D721Med (cell line): ENCODE measurements at regions not wholly inside any gene's neighbourhood (a gene's known extent, or its start where the extent isn't known, plus 50 kb on each side); places are given as distances from the start of the nearest gene placed in this dataset.

Source experiments
- DNase-seq: peaks from one replicate; pipeline ENCODE4 v3.0.0; 2011; ENCODE audit warnings: low spot score; ENCODE audit not compliant: insufficient read length
- FAIRE-seq: peaks from 2 replicates; lab custom pipeline; 2011; peaks lifted over from hg19 to GRCh38; lab: Jason Lieb, UNC
- TF ChIP-seq, protein P1 (sequence below): IDR thresholded peaks from 2 replicates; pipeline ENCODE4 v1.5.1; 2012; ENCODE audit warnings: mild to moderate bottlenecking, control low read depth; ENCODE audit not compliant: insufficient read depth; ENCODE audit errors: missing control alignments

DNA sequence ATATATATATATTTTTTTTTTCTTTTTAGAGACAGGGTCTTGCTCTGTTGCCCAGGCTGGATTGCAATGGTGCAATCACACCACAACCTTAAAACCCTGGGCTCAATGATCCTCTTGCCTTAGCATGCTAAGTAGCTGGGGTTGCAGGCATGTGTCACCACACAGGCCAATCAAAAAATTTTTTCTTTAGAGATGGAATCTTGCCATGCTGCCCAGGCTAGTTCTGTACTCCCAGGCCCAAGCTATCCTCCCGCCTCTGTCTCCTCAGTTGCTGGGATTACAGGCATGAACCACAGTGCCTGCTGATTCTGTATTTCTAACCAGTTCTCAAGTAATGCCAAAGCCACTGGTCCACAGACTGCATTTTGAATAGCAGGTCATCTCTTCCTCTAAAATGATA, 291.3 kb upstream of the ZPLD1 start:
- TF ChIP-seq, protein P1, sequence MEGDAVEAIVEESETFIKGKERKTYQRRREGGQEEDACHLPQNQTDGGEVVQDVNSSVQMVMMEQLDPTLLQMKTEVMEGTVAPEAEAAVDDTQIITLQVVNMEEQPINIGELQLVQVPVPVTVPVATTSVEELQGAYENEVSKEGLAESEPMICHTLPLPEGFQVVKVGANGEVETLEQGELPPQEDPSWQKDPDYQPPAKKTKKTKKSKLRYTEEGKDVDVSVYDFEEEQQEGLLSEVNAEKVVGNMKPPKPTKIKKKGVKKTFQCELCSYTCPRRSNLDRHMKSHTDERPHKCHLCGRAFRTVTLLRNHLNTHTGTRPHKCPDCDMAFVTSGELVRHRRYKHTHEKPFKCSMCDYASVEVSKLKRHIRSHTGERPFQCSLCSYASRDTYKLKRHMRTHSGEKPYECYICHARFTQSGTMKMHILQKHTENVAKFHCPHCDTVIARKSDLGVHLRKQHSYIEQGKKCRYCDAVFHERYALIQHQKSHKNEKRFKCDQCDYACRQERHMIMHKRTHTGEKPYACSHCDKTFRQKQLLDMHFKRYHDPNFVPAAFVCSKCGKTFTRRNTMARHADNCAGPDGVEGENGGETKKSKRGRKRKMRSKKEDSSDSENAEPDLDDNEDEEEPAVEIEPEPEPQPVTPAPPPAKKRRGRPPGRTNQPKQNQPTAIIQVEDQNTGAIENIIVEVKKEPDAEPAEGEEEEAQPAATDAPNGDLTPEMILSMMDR = no peak
- no peak for DNase-seq
- FAIRE-seq = no peak

DNA sequence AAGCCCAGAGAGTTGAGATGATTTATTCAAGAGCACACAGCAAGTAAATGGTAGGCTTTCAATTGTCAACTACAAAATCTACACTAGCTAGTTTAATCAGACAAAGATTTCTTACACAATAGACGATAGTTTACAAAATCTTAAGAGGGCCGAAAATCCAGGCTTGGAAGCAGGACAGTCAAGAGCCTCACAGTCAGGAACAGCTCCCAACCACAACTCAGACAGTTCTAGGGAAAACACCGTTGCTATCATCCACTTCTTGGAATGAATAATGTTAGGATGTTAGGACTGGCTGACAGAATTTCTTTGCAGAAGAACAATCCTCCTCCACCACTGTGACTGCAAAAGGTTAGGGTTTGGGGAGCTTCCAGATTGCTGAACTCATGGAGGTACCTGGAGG, 290.8 kb upstream of the ZPLD1 start:
- no peak for FAIRE-seq

DNA sequence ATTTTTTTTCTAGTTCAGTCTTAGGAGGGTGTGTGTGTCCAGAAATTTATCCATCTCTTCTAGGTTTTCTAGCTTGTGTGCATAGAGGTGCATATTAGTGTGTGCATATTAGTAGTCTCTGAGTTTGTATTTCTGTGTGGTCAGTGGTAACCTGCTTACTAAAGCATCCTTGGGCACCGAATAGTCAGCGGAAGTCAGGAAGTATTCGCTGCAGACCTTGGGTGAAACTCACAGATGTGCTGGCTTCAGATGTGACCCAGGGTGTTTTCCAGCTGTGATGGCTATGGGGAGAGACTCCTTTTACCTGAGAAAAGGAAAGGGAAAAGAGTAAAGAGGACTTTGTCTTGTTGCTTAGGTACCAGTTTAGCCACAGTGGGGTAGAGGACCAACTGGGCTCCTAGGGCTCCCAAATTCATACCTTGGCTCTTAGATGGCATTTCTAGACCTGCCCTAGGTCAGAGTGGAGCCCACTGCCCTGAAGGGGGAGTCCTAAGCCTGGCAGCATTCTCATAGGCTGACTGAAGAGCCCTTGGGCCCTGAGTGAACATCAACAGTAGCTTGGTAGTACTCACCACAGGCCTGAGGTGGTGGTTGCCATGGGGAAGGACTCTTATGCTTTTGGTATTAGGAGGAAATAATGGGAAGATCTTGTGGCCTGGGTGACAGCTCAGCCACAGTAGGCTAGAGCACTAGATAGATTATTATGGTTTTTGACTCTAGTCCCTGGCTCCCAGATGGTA, 286.0 kb upstream of the ZPLD1 start:
- TF ChIP-seq, protein P1 = no peak
- no peak for FAIRE-seq
- DNase-seq = no peak

More for the DNA sequence above, 290.8 kb upstream of the ZPLD1 start:
- no peak for DNase-seq
- TF ChIP-seq, protein P1 = no peak

DNA sequence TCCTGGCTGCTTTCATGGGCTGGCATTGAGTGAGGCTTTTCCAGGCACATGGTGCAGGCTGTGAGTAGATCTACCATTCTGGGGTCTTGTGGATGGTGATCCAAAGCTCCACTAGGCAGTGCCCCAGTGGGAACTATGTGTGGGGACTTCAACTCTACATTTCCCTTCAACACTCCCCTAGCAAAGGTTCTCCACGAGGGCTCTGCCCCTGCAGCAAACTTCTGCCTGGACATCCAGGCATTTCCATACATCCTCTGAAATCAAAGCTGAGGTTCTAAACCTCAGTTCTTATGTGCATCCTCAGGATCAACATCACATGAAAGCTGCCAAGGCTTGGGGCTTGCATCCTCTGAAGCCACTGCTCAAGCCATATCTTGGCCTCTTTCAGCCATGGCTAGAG, 282.9 kb upstream of the ZPLD1 start:
- DNase-seq = no peak
- TF ChIP-seq, protein P1 = no peak
- no peak for FAIRE-seq

DNA sequence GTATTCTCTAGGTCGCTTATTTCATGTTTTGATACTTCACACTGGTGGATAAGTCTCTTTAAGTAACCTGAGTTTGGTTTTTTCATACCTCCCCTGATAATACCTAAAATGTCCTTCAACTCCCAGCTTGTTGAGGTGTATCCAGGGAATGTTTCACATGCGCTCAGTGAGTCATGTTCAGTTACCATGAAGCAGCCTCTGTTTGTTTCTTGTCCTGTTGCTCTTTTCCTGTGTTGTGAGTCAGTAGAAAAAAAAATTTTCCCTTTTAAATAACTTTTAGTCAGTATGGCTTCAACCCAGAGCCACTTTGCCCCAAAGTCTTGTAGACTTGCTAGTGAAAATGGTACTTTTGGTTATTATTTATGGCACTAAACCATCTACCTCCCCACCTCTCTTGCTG, 278.4 kb upstream of the ZPLD1 start:
- DNase-seq = no peak
- FAIRE-seq = no peak
- TF ChIP-seq, protein P1 = no peak

DNA sequence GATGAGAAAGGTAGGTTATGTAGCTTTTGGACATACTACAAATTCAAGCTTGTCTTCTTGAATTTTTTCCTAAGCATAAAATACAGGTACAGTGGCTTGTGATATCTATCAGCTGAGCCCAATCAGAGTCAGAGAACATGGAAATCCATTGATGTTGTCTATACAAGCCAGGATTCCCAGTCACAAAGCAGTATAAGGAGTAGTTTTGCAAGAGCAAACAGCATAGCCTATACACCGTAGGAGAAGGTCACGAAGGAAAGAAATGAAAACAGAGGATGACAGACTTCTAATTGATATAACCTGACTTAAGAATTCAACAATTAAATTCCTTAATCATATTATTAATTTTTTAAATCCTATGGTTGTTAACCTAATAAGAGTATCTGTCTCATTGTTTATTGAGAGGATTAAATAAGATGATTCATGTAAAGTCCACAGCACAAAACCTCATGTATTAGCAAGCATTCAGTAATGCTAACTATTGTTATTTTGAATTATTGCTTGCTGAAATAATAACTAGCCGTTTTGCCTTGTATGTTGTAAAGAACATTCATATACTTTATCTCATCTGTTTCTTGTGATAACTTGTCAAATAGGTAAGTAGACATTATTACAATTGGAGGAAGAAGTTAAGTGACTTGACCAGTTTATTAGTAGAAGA, 276.6 kb upstream of the ZPLD1 start:
- FAIRE-seq (no peak), DNase-seq (no peak)
- TF ChIP-seq, protein P1 = no peak

DNA sequence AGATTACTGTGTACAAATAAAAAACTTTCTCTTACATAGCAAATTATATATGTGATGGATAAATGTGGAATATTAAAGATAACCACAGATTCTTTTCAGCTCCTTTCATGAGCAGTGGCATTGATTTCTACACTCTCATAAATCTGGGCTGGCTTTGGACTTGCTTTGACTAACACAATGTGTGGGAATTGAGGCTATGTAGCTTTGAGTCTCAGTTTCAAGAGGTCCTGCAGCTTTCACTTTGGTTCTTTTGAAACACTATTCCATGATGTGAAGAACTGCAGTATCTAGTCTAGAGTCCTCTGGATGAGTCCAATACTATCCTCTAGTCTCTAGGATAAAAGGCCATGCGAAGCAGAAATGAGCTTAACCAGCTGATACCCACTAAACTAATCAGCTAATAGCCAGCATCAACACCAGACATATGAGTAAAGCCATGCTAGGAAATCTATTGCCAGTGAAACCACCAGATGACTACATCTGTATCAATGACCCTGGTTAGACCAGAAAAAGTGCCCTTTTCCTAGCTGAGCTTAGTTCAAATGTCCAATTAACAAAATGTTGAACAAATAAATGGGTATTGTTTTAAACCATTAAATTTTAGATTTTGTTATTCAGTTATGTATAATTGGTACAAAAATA, 274.9 kb upstream of the ZPLD1 start:
- no peak for DNase-seq
- FAIRE-seq = no peak
- TF ChIP-seq, protein P1 = no peak
